ENCODE measurements at regions not wholly inside any gene's neighbourhood (a gene's known extent, or its start where the extent isn't known, plus 50 kb on each side); places are given as distances from the start of the nearest gene placed in this dataset.

GRCh38 chr11:11173316-11174025 lies 179.6 kb downstream of the CSNK2A3 start:
- DNase-seq = no peak

GRCh38 chr11:11171854-11172253 lies 181.2 kb downstream of the CSNK2A3 start:
- DNase-seq = no peak

GRCh38 chr11:11171285-11171684 lies 181.8 kb downstream of the CSNK2A3 start:
- DNase-seq = no peak

- no peak for DNase-seq
These were observed 182.5 kb downstream of the CSNK2A3 start for GRCh38 chr11:11170352-11171084.

- DNase-seq = no peak
These were observed 183.2 kb downstream of the CSNK2A3 start for GRCh38 chr11:11169715-11170351.

- DNase-seq = no peak
These were observed 185.2 kb downstream of the CSNK2A3 start for GRCh38 chr11:11167806-11168205.

- DNase-seq = no peak
These were observed 188.7 kb downstream of the CSNK2A3 start for GRCh38 chr11:11164334-11164690.

- DNase-seq = no peak
These were observed 189.2 kb downstream of the CSNK2A3 start for GRCh38 chr11:11163669-11164333.

GRCh38 chr11:11163236-11163635 lies 189.8 kb downstream of the CSNK2A3 start:
- no peak for DNase-seq

- no peak for DNase-seq
These were observed 195.9 kb downstream of the CSNK2A3 start for GRCh38 chr11:11157185-11157584.

GRCh38 chr11:11155962-11156815 lies 196.9 kb downstream of the CSNK2A3 start:
- no peak for DNase-seq

- no peak for DNase-seq
These were observed 200.2 kb downstream of the CSNK2A3 start for GRCh38 chr11:11152877-11153276.

- no peak for DNase-seq
These were observed 203.2 kb downstream of the CSNK2A3 start for GRCh38 chr11:11149671-11150459.

GRCh38 chr11:11148596-11148995 lies 204.5 kb downstream of the CSNK2A3 start:
- DNase-seq = no peak

- DNase-seq = no peak
These were observed 204.9 kb downstream of the CSNK2A3 start for GRCh38 chr11:11148104-11148509.

GRCh38 chr11:11146830-11147229 lies 206.2 kb downstream of the CSNK2A3 start:
- no peak for DNase-seq

GRCh38 chr11:11143849-11144248 lies 209.2 kb downstream of the CSNK2A3 start:
- DNase-seq = no peak

GRCh38 chr11:11142430-11142829 lies 210.6 kb downstream of the CSNK2A3 start:
- no peak for DNase-seq

GRCh38 chr11:11141065-11141464 lies 212.0 kb downstream of the CSNK2A3 start:
- DNase-seq = no peak

- no peak for DNase-seq
These were observed 212.5 kb downstream of the CSNK2A3 start for GRCh38 chr11:11140510-11140909.

- no peak for DNase-seq
These were observed 215.7 kb downstream of the CSNK2A3 start for GRCh38 chr11:11137339-11137738.

Data from SHP77 treated with DMSO at 0.1 percent for 48 hours (cell line).